Erythroblast (primary cell): ENCODE measurements at regions not wholly inside any gene's neighbourhood (a gene's known extent, or its start where the extent isn't known, plus 50 kb on each side); places are given as distances from the start of the nearest gene placed in this dataset.

Experiments used
- GATA1 ChIP-seq: IDR thresholded peaks from 2 replicates; pipeline ENCODE4 v1.6.1; 2011; ENCODE audit warnings: low read depth, mild to moderate bottlenecking, control low read depth, low read length, moderate library complexity
- POLR2A ChIP-seq: IDR thresholded peaks from 2 replicates; pipeline ENCODE4 v1.6.1; 2011; ENCODE audit warnings: mild to moderate bottlenecking, low read length

DNA sequence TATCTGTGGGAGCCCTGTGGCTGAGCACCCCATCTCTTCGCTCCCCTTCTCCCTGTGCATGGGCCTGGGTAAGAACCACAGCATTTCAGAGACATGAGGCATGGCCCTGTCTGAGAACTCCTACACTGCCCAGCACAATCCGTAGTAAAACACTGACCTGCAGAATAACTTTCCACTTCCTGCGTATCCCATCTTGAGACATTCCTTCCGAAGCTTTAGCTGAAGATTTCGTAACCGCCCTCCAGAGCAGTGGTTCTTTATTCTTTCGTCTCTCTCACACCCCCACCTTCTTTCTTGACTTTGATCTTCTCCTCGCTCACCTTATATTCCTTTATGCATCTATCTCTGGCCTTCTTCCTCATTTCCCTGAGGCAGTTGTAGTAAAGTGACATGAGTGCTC is 381.1 kb downstream of the HRH4 start:
- TF ChIP-seq POLR2A (no peak), GATA1 (no peak)
